ENCODE measurements at regions not wholly inside any gene's neighbourhood (a gene's known extent, or its start where the extent isn't known, plus 50 kb on each side); places are given as distances from the start of the nearest gene placed in this dataset.

- DNase-seq, result no peak
These were observed 63.5 kb downstream of the ENC1 start for GRCh38 chr5:74576941-74577456.

- DNase-seq, result no peak
These were observed 64.6 kb downstream of the ENC1 start for GRCh38 chr5:74575741-74576538.

- DNase-seq, result no peak
These were observed 70.3 kb downstream of the ENC1 start for GRCh38 chr5:74570250-74570649.

GRCh38 chr5:74567411-74567995 lies 73.0 kb downstream of the ENC1 start:
- DNase-seq, result no peak

GRCh38 chr5:74562122-74562521 lies 78.4 kb downstream of the ENC1 start:
- no peak for DNase-seq

GRCh38 chr5:74560245-74560644 lies 80.3 kb downstream of the ENC1 start:
- DNase-seq, result no peak

- no peak for DNase-seq
These were observed 83.6 kb downstream of the ENC1 start for GRCh38 chr5:74556631-74557595.

- DNase-seq, result no peak
These were observed 84.5 kb downstream of the ENC1 start for GRCh38 chr5:74556006-74556405.

- DNase-seq, result no peak
These were observed 88.4 kb downstream of the ENC1 start for GRCh38 chr5:74552101-74552500.

GRCh38 chr5:74550927-74551326 lies 89.6 kb downstream of the ENC1 start:
- no peak for DNase-seq

GRCh38 chr5:74549384-74549783 lies 91.1 kb downstream of the ENC1 start:
- no peak for DNase-seq

GRCh38 chr5:74546796-74547195 lies 93.7 kb downstream of the ENC1 start:
- no peak for DNase-seq

- no peak for DNase-seq
These were observed 95.7 kb downstream of the ENC1 start for GRCh38 chr5:74544811-74545210.

- no peak for DNase-seq
These were observed 97.1 kb downstream of the ENC1 start for GRCh38 chr5:74543162-74543995.

- no peak for DNase-seq
These were observed 98.0 kb downstream of the ENC1 start for GRCh38 chr5:74542482-74542881.

- no peak for DNase-seq
These were observed 99.1 kb downstream of the ENC1 start for GRCh38 chr5:74541381-74541781.

- DNase-seq, result no peak
These were observed 99.9 kb downstream of the ENC1 start for GRCh38 chr5:74540622-74541021.

GRCh38 chr5:74539986-74540385 lies 100.5 kb downstream of the ENC1 start:
- DNase-seq, result no peak

- DNase-seq, result no peak
These were observed 102.3 kb downstream of the ENC1 start for GRCh38 chr5:74538206-74538661.

GRCh38 chr5:74536658-74537057 lies 103.9 kb downstream of the ENC1 start:
- DNase-seq, result no peak

- no peak for DNase-seq
These were observed 104.6 kb downstream of the ENC1 start for GRCh38 chr5:74535926-74536325.

Measured in NCI-H1694 treated with DMSO at 0.1 percent for 48 hours (cell line).